ENCODE measurements at regions not wholly inside any gene's neighbourhood (a gene's known extent, or its start where the extent isn't known, plus 50 kb on each side); places are given as distances from the start of the nearest gene placed in this dataset.

DNA sequence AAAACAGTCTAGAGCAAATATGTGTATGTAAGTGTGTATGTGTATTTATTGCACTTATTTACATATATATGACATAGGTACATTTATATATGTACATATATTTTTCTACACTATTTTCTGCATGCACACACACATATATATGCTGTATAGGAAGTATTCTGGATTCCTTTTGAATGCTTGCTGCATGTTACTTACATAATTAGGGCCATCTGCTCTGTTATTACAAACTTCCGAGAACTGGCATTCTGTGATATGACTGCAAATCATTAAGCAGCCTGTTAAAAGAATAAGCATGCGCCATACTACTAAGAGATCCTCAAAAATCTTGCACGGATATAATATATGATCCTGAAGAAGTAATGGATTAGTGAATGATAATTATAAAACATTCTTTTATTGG lies 1157.6 kb upstream of the TENM3 start:
- peak in 2 of 3 donors; percentile 4 to 25 for DNase-seq
- Histone ChIP-seq H3K4me3 (no peak overlapping the region), H3K36me3 (ENCODE audit: control insufficient read depth in 4 of 4, insufficient read depth in 4 of 4, low read length in 4 of 4) (no peaks in the 10 kb centered on the region), H3K9ac (ENCODE audit: insufficient read depth in 1 of 2, low read length in 2 of 2) (no peak overlapping the region), H3K9me3 (ENCODE audit: control insufficient read depth in 4 of 4, insufficient read depth in 3 of 4, low read length in 3 of 4) (no peaks in the 10 kb centered on the region), H3K4me1 (ENCODE audit: control insufficient read depth in 5 of 5, insufficient read depth in 5 of 5, low read length in 5 of 5) (no peaks in the 10 kb centered on the region), H3K27ac (ENCODE audit: low read depth in 1 of 2, low read length in 1 of 2) (no peak overlapping the region), H3K27me3 (ENCODE audit: control insufficient read depth in 3 of 3, insufficient read depth in 3 of 3, low read length in 2 of 3) (no peaks in the 10 kb centered on the region)
- no peak for ATAC-seq (ENCODE audit: insufficient read depth, low FRiP score)
- WGBS, 2 donors = 56 to 86% methylated on average over 3 of the region's 3 CpGs
- TF ChIP-seq, protein P1, sequence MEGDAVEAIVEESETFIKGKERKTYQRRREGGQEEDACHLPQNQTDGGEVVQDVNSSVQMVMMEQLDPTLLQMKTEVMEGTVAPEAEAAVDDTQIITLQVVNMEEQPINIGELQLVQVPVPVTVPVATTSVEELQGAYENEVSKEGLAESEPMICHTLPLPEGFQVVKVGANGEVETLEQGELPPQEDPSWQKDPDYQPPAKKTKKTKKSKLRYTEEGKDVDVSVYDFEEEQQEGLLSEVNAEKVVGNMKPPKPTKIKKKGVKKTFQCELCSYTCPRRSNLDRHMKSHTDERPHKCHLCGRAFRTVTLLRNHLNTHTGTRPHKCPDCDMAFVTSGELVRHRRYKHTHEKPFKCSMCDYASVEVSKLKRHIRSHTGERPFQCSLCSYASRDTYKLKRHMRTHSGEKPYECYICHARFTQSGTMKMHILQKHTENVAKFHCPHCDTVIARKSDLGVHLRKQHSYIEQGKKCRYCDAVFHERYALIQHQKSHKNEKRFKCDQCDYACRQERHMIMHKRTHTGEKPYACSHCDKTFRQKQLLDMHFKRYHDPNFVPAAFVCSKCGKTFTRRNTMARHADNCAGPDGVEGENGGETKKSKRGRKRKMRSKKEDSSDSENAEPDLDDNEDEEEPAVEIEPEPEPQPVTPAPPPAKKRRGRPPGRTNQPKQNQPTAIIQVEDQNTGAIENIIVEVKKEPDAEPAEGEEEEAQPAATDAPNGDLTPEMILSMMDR (IDR thresholded peaks at IDR 0.05; ENCODE audit: control extremely low read depth, extremely low read depth) = no peak

DNA sequence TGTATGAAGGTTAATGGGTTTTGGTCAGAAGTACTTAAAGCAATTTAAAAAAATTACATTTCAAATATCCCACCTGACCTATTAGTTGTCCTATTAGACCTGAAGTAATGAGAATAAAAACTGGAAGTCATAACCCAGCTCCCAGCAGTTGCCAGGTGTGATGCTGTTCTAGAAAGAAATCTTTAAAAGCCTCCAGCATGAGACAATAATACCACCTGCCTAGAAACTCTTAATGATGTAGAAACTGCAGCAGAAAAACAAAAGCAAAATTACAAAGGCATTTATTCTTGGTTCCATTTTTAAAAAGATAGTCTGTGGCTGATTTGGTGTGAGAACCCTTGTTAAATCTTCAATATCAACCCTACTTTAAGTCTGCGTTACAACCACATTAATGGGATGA lies 1137.7 kb upstream of the TENM3 start:
- no peaks in the 10 kb centered on the region for H3K9me3 ChIP-seq (ENCODE audit: control insufficient read depth in 4 of 4, insufficient read depth in 3 of 4, low read length in 3 of 4)
- no peaks in the 10 kb centered on the region for H3K36me3 ChIP-seq (ENCODE audit: control insufficient read depth in 4 of 4, insufficient read depth in 4 of 4, low read length in 4 of 4)
- DNase-seq = no peak
- H3K27me3 ChIP-seq (ENCODE audit: control insufficient read depth in 3 of 3, insufficient read depth in 3 of 3, low read length in 2 of 3) = no peaks in the 10 kb centered on the region
- TF ChIP-seq, protein P1 (IDR thresholded peaks at IDR 0.05; ENCODE audit: control extremely low read depth, extremely low read depth) = no peak
- ATAC-seq (ENCODE audit: insufficient read depth, low FRiP score) = no peak
- no peak overlapping the region for H3K27ac ChIP-seq (ENCODE audit: low read depth in 1 of 2, low read length in 1 of 2)
- no peaks in the 10 kb centered on the region for H3K4me1 ChIP-seq (ENCODE audit: control insufficient read depth in 5 of 5, insufficient read depth in 5 of 5, low read length in 5 of 5)
- WGBS, 2 donors = 94 to 95% methylated on average over 1 of the region's 1 CpG
- H3K4me3 ChIP-seq = no peak overlapping the region
- no peak overlapping the region for H3K9ac ChIP-seq (ENCODE audit: insufficient read depth in 1 of 2, low read length in 2 of 2)

DNA sequence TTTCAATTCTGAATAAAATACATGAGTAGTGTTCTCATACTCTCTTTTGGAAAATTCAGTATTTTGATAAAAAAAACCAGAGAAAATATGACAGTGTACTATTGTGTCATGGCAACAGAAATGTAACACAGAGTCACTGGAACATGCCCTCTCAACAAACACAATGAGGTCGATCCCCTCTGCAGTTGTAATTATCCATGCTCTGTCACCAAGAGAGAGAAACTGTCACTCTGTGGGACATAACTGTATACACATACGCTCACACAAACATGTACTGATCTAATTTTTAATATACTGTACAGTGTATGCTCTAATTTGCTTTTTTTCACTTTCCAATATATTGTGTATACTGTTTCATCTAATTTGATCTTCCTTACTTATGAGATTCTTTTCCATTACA lies 1136.8 kb upstream of the TENM3 start:
- ATAC-seq (ENCODE audit: insufficient read depth, low FRiP score) = no peak
- DNase-seq = no peak

DNA sequence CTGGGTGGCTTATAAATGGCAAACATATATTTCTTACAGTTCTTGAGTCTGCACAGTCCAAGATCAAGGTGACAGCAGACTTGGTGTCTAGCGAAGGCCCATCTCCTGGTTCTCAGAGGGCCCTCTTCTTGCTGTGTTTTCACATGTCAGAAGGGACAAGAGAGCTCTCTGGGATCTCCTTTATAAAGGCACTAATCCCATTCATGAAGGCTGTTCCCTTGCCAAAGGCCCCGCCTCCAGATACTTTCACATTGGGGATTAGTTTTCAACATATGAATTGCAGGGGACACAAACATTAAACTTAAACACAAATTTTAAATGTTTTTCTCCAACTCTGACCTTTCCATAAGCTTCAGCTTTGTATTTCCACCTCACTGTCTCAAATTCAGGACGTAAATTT lies 1135.0 kb upstream of the TENM3 start:
- TF ChIP-seq, protein P1 (IDR thresholded peaks at IDR 0.05; ENCODE audit: control extremely low read depth, extremely low read depth) = no peak
- H3K36me3 ChIP-seq (ENCODE audit: control insufficient read depth in 4 of 4, insufficient read depth in 4 of 4, low read length in 4 of 4) = no peaks in the 10 kb centered on the region
- H3K9ac ChIP-seq (ENCODE audit: insufficient read depth in 1 of 2, low read length in 2 of 2) = no peak overlapping the region
- H3K9me3 ChIP-seq (ENCODE audit: control insufficient read depth in 4 of 4, insufficient read depth in 3 of 4, low read length in 3 of 4) = no peaks in the 10 kb centered on the region
- DNase-seq (no peak), ATAC-seq (ENCODE audit: insufficient read depth, low FRiP score) (no peak)
- no peak overlapping the region for H3K27ac ChIP-seq (ENCODE audit: low read depth in 1 of 2, low read length in 1 of 2)
- WGBS, 2 donors = 70 to 79% methylated on average over 3 of the region's 3 CpGs
- H3K4me3 ChIP-seq = no peak overlapping the region
- H3K27me3 ChIP-seq (ENCODE audit: control insufficient read depth in 3 of 3, insufficient read depth in 3 of 3, low read length in 2 of 3) = no peaks in the 10 kb centered on the region
- H3K4me1 ChIP-seq (ENCODE audit: control insufficient read depth in 5 of 5, insufficient read depth in 5 of 5, low read length in 5 of 5) = no peaks in the 10 kb centered on the region

More for the DNA sequence above, 1136.8 kb upstream of the TENM3 start:
- TF ChIP-seq, protein P1 (IDR thresholded peaks at IDR 0.05; ENCODE audit: control extremely low read depth, extremely low read depth) = no peak
- Histone ChIP-seq H3K36me3 (ENCODE audit: control insufficient read depth in 4 of 4, insufficient read depth in 4 of 4, low read length in 4 of 4) (no peaks in the 10 kb centered on the region), H3K27ac (ENCODE audit: low read depth in 1 of 2, low read length in 1 of 2) (no peak overlapping the region), H3K4me3 (no peak overlapping the region), H3K9ac (ENCODE audit: insufficient read depth in 1 of 2, low read length in 2 of 2) (no peak overlapping the region), H3K4me1 (ENCODE audit: control insufficient read depth in 5 of 5, insufficient read depth in 5 of 5, low read length in 5 of 5) (no peaks in the 10 kb centered on the region), H3K9me3 (ENCODE audit: control insufficient read depth in 4 of 4, insufficient read depth in 3 of 4, low read length in 3 of 4) (no peaks in the 10 kb centered on the region), H3K27me3 (ENCODE audit: control insufficient read depth in 3 of 3, insufficient read depth in 3 of 3, low read length in 2 of 3) (no peaks in the 10 kb centered on the region)
- 75 to 85% methylated on average over 2 of the region's 2 CpGs for WGBS, 2 donors
